H7 (cell line): ENCODE measurements at regions not wholly inside any gene's neighbourhood (a gene's known extent, or its start where the extent isn't known, plus 50 kb on each side); places are given as distances from the start of the nearest gene placed in this dataset.
"Not testable (repeated sequence)": the region's sequence is repeated elsewhere in the genome, so short reads cannot be mapped to it uniquely, and the experiment has no call there.

Source experiments
- DNase-seq: peaks from one replicate; pipeline ENCODE4 v3.0.0; 2012
- H3K27me3 ChIP-seq: 2 replicates; pipeline ENCODE4 v1.6.0; 2011; ENCODE audit warnings: mild to moderate bottlenecking, low read length; ENCODE audit not compliant: control insufficient read depth, insufficient read depth
- H3K36me3 ChIP-seq: replicated peaks from 2 replicates; pipeline ENCODE4 v1.5.1; 2011; ENCODE audit warnings: low read length; ENCODE audit not compliant: control insufficient read depth, insufficient read depth
- H3K4me3 ChIP-seq: 2 replicates; pipeline ENCODE4 v1.5.1; 2011; ENCODE audit warnings: low read depth, mild to moderate bottlenecking, control low read depth, low read length, moderate library complexity; ENCODE audit not compliant: insufficient read depth

GRCh38 chr15:91400481-91400880, 300.4 kb downstream of the SV2B start:
- DNase-seq: no peak
- no peaks in the 10 kb centered on the region for H3K27me3 ChIP-seq
- H3K36me3 ChIP-seq: no peaks in the 10 kb centered on the region
- H3K4me3 ChIP-seq: no peak overlapping the region

GRCh38 chr15:91407269-91407889, 307.3 kb downstream of the SV2B start:
- no peaks in the 10 kb centered on the region for H3K27me3 ChIP-seq

GRCh38 chr15:91408476-91409076, 308.5 kb downstream of the SV2B start:
- Histone ChIP-seq H3K27me3 (no peaks in the 10 kb centered on the region), H3K4me3 (no peak overlapping the region), H3K36me3 (no peaks in the 10 kb centered on the region)
- DNase-seq: no peak

More at GRCh38 chr15:91407269-91407889, 307.3 kb downstream of the SV2B start:
- Histone ChIP-seq H3K36me3 (no peaks in the 10 kb centered on the region), H3K4me3 (no peak overlapping the region)
- no peak for DNase-seq

- no peaks in the 10 kb centered on the region for H3K36me3 ChIP-seq
- H3K27me3 ChIP-seq: no peaks in the 10 kb centered on the region
- H3K4me3 ChIP-seq: no peak overlapping the region
- no peak for DNase-seq
Observed at GRCh38 chr15:91409387-91409786, 309.3 kb downstream of the SV2B start.

- Histone ChIP-seq H3K36me3 (no peaks in the 10 kb centered on the region), H3K4me3 (no peak overlapping the region), H3K27me3 (no peaks in the 10 kb centered on the region)
- DNase-seq: no peak
Observed at GRCh38 chr15:91411586-91411985, 311.5 kb downstream of the SV2B start.

- DNase-seq: no peak
Observed at GRCh38 chr15:91412138-91412928, 312.3 kb downstream of the SV2B start.

GRCh38 chr15:91413142-91413541, 313.1 kb downstream of the SV2B start:
- Histone ChIP-seq H3K36me3 (no peaks in the 10 kb centered on the region), H3K27me3 (no peaks in the 10 kb centered on the region), H3K4me3 (no peak overlapping the region)
- no peak for DNase-seq

More at GRCh38 chr15:91412138-91412928, 312.3 kb downstream of the SV2B start:
- Histone ChIP-seq H3K27me3 (no peaks in the 10 kb centered on the region), H3K4me3 (no peak overlapping the region), H3K36me3 (no peaks in the 10 kb centered on the region)

- Histone ChIP-seq H3K27me3 (no peaks in the 10 kb centered on the region), H3K4me3 (no peak overlapping the region), H3K36me3 (no peaks in the 10 kb centered on the region)
- DNase-seq: no peak
Observed at GRCh38 chr15:91414124-91414523, 314.1 kb downstream of the SV2B start.

- H3K4me3 ChIP-seq, DNase-seq, H3K36me3 ChIP-seq, H3K27me3 ChIP-seq: not testable (repeated sequence)
Observed at GRCh38 chr15:91415258-91415657, 315.2 kb downstream of the SV2B start.

GRCh38 chr15:91420689-91421088, 320.6 kb downstream of the SV2B start:
- H3K36me3 ChIP-seq: no peaks in the 10 kb centered on the region
- no peaks in the 10 kb centered on the region; the same call in 1 of the 2 replicates for H3K27me3 ChIP-seq
- no peak for DNase-seq
- no peak overlapping the region for H3K4me3 ChIP-seq

GRCh38 chr15:91422797-91423196, 322.7 kb downstream of the SV2B start:
- no peak overlapping the region for H3K4me3 ChIP-seq
- no peak for DNase-seq

GRCh38 chr15:91424001-91424400, 323.9 kb downstream of the SV2B start:
- Histone ChIP-seq H3K36me3 (no peaks in the 10 kb centered on the region), H3K27me3 (no peaks in the 10 kb centered on the region; the same call in 1 of the 2 replicates), H3K4me3 (no peak overlapping the region)
- DNase-seq: no peak

More at GRCh38 chr15:91422797-91423196, 322.7 kb downstream of the SV2B start:
- Histone ChIP-seq H3K36me3 (no peaks in the 10 kb centered on the region), H3K27me3 (no peaks in the 10 kb centered on the region; the same call in 1 of the 2 replicates)

- Histone ChIP-seq H3K4me3 (no peak overlapping the region), H3K27me3 (no peaks in the 10 kb centered on the region), H3K36me3 (no peaks in the 10 kb centered on the region)
- DNase-seq: no peak
Observed at GRCh38 chr15:91426412-91426811, 326.4 kb downstream of the SV2B start.

GRCh38 chr15:91429973-91430372, 329.9 kb downstream of the SV2B start:
- no peaks in the 10 kb centered on the region for H3K27me3 ChIP-seq
- H3K4me3 ChIP-seq: no peak overlapping the region
- H3K36me3 ChIP-seq: no peaks in the 10 kb centered on the region
- DNase-seq: no peak
